ENCODE measurements at regions not wholly inside any gene's neighbourhood (a gene's known extent, or its start where the extent isn't known, plus 50 kb on each side); places are given as distances from the start of the nearest gene placed in this dataset.

DNA sequence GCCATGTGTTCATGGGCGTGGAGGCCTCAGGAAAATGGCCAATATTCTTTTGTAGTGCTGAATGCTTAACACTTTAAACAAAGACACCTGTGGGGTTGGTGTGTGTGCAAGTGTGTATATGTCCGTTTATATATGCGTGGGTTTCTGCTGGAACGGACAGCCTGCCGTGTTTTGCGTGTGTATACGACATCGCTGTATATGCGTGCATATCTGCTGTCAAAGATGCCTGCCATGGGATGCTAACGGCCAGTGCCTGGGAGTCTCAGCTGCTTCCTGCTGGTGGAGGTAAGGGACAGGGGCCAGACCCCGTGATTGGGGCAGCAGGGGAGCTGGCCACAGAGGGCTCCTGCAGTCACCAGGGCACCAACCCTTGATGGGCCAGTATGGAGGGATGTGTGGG is 216.3 kb upstream of the SHH start:
- DNase-seq: no peak
- no peaks in the 10 kb centered on the region for H3K4me1 Mint-ChIP-seq
- no peak overlapping the region for H3K27ac Mint-ChIP-seq
- Histone ChIP-seq H3K27me3 (ENCODE audit: control insufficient read depth, insufficient read depth, low read length) (no peaks in the 10 kb centered on the region), H3K36me3 (ENCODE audit: control insufficient read depth, insufficient read depth, low read length) (no peaks in the 10 kb centered on the region), H3K4me1 (ENCODE audit: control insufficient read depth, insufficient read depth, low read length) (no peaks in the 10 kb centered on the region), H3K4me3 (ENCODE audit: low read length) (no peak overlapping the region), H3K27ac (ENCODE audit: low read length) (no peak overlapping the region), H3K9me3 (ENCODE audit: control insufficient read depth, insufficient read depth, low read length) (no peaks in the 10 kb centered on the region)
- no peak overlapping the region for H3K4me3 Mint-ChIP-seq
- WGBS (ENCODE audit: insufficient coverage): 92% methylated on average over 11 of the region's 11 CpGs
- no peaks in the 10 kb centered on the region for H3K9me3 Mint-ChIP-seq
- H3K36me3 Mint-ChIP-seq: no peaks in the 10 kb centered on the region
- intact Hi-C loops (cut with micrococcal nuclease): no loop called here
- H3K27me3 Mint-ChIP-seq (ENCODE audit: low read depth in 2 of 2): peaks cover 0 to 10% of the 10 kb centered on the region in 2 donors
- no peak for ATAC-seq
- no peak for TF ChIP-seq CTCF (IDR thresholded peaks at IDR 0.05)

GRCh38 chr7:156027821-156028220 is 215.6 kb upstream of the SHH start:
- 86% methylated on average over 5 of the region's 6 CpGs for WGBS (ENCODE audit: insufficient coverage)
- H3K27me3 Mint-ChIP-seq (ENCODE audit: low read depth in 2 of 2): peaks cover 0 to 10% of the 10 kb centered on the region in 2 donors
- no peak for TF ChIP-seq CTCF (IDR thresholded peaks at IDR 0.05)
- H3K4me1 Mint-ChIP-seq: no peaks in the 10 kb centered on the region
- Histone ChIP-seq H3K27me3 (ENCODE audit: control insufficient read depth, insufficient read depth, low read length) (no peaks in the 10 kb centered on the region), H3K4me1 (ENCODE audit: control insufficient read depth, insufficient read depth, low read length) (no peaks in the 10 kb centered on the region), H3K4me3 (ENCODE audit: low read length) (no peak overlapping the region), H3K36me3 (ENCODE audit: control insufficient read depth, insufficient read depth, low read length) (no peaks in the 10 kb centered on the region), H3K27ac (ENCODE audit: low read length) (no peak overlapping the region), H3K9me3 (ENCODE audit: control insufficient read depth, insufficient read depth, low read length) (no peaks in the 10 kb centered on the region)
- DNase-seq: no peak
- H3K9me3 Mint-ChIP-seq: no peaks in the 10 kb centered on the region
- H3K4me3 Mint-ChIP-seq: no peak overlapping the region
- H3K36me3 Mint-ChIP-seq: no peaks in the 10 kb centered on the region
- intact Hi-C loops (cut with micrococcal nuclease): no loop called here
- no peak for ATAC-seq
- no peak overlapping the region for H3K27ac Mint-ChIP-seq

DNA sequence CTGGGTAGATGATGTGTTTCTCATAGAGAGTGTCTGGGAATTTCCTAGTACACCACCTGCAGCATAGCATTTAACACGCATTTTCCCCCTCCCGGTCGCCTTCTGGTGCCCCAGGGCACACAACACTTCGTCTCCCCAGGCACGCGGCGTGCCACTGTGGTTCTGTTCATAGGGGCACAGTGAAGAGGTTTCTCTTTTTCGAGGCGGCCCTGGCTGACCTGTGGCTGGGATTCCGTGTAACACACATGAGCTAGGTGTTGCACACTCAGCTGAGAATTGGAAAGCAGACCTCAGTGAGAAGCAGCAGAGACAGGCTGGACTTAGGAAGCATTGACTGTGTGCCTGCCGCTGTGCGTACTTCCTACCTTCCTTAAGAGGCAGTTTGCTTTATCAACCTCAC is 214.3 kb upstream of the SHH start:
- TF ChIP-seq CTCF (IDR thresholded peaks at IDR 0.05): no peak
- intact Hi-C loops (cut with micrococcal nuclease): no loop called here
- H3K9me3 Mint-ChIP-seq: no peaks in the 10 kb centered on the region
- Histone ChIP-seq H3K9me3 (ENCODE audit: control insufficient read depth, insufficient read depth, low read length) (no peaks in the 10 kb centered on the region), H3K4me3 (ENCODE audit: low read length) (no peak overlapping the region), H3K27ac (ENCODE audit: low read length) (no peak overlapping the region), H3K27me3 (ENCODE audit: control insufficient read depth, insufficient read depth, low read length) (no peaks in the 10 kb centered on the region), H3K36me3 (ENCODE audit: control insufficient read depth, insufficient read depth, low read length) (no peaks in the 10 kb centered on the region), H3K4me1 (ENCODE audit: control insufficient read depth, insufficient read depth, low read length) (no peaks in the 10 kb centered on the region)
- ATAC-seq: no peak
- no peak overlapping the region for H3K27ac Mint-ChIP-seq
- no peaks in the 10 kb centered on the region for H3K4me1 Mint-ChIP-seq
- 87% methylated on average over 12 of the region's 12 CpGs for whole genome bisulfite sequencing (ENCODE audit: insufficient coverage)
- no peak for DNase-seq
- H3K36me3 Mint-ChIP-seq: no peaks in the 10 kb centered on the region
- no peaks in the 10 kb centered on the region for H3K27me3 Mint-ChIP-seq (ENCODE audit: low read depth in 2 of 2)
- no peak overlapping the region for H3K4me3 Mint-ChIP-seq

DNA sequence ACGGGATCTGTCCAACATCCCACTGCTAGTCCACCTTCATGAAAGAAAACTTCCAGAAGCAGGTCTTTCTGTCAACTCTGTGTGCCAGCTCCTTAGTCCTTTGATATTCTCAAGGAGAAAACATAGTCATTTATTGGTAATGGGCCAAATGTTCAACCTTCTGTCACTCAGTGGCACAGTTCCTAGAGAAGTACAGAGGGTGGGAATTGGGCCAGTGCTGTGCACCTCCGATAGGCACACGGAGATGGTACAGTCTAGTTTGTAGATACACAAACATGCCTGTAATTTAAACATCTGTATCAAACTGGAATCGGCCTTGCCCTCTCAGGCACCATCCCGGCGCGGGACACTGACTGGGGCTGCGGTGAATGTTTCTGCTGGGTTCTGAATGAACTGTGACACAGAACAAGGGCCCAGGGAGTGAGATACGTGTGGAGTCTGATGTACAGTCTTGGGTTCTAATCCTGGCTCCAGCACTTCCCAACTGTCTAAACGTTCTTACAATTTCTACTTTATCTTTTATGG is 213.9 kb upstream of the SHH start:
- 99% methylated on average over 8 of the region's 10 CpGs for WGBS (ENCODE audit: insufficient coverage)
- H3K4me3 ChIP-seq (ENCODE audit: low read length): no peak overlapping the region
- H3K27ac Mint-ChIP-seq: no peak overlapping the region

More for the DNA sequence above, 213.9 kb upstream of the SHH start:
- Histone ChIP-seq H3K9me3 (ENCODE audit: control insufficient read depth, insufficient read depth, low read length) (no peaks in the 10 kb centered on the region), H3K27ac (ENCODE audit: low read length) (no peak overlapping the region), H3K36me3 (ENCODE audit: control insufficient read depth, insufficient read depth, low read length) (no peaks in the 10 kb centered on the region), H3K4me1 (ENCODE audit: control insufficient read depth, insufficient read depth, low read length) (no peaks in the 10 kb centered on the region), H3K27me3 (ENCODE audit: control insufficient read depth, insufficient read depth, low read length) (no peaks in the 10 kb centered on the region)
- Mint-ChIP-seq H3K9me3 (no peaks in the 10 kb centered on the region), H3K4me3 (no peak overlapping the region), H3K27me3 (ENCODE audit: low read depth in 2 of 2) (no peaks in the 10 kb centered on the region), H3K36me3 (no peaks in the 10 kb centered on the region), H3K4me1 (no peaks in the 10 kb centered on the region)
- DNase-seq: no peak
- no peak for TF ChIP-seq CTCF (IDR thresholded peaks at IDR 0.05)
- intact Hi-C loops (cut with micrococcal nuclease): no loop called here
- ATAC-seq: no peak

All from natural killer cell (primary cell).